Osteoblast (primary cell): ENCODE measurements at regions not wholly inside any gene's neighbourhood (a gene's known extent, or its start where the extent isn't known, plus 50 kb on each side); places are given as distances from the start of the nearest gene placed in this dataset.
"Not testable (repeated sequence)": the region's sequence is repeated elsewhere in the genome, so short reads cannot be mapped to it uniquely, and the experiment has no call there.

Source experiments
- DNase-seq: peaks from one replicate; pipeline ENCODE4 v3.0.0; 2011; ENCODE audit warnings: low spot score, mixed read lengths; ENCODE audit not compliant: insufficient read length; ENCODE audit errors: missing footprints
- H2AFZ ChIP-seq: 2 replicates; pipeline ENCODE4 v1.6.0; 2011; ENCODE audit warnings: mild to moderate bottlenecking, low read length
- H3K27ac ChIP-seq: 2 replicates; pipeline ENCODE4 v1.5.1; 2011; ENCODE audit warnings: mild to moderate bottlenecking, low read depth, low read length, moderate library complexity
- H3K27me3 ChIP-seq: 2 replicates; pipeline ENCODE4 v1.6.0; 2012; ENCODE audit warnings: mild to moderate bottlenecking, control low read depth, inconsistent platforms, low read length, moderate library complexity; ENCODE audit not compliant: insufficient read depth
- H3K36me3 ChIP-seq: 2 replicates; pipeline ENCODE4 v1.5.1; 2011; ENCODE audit warnings: mild to moderate bottlenecking, low read length, control low read depth, moderate library complexity; ENCODE audit not compliant: insufficient read depth
- H3K4me1 ChIP-seq: 2 replicates; pipeline ENCODE4 v1.5.1; 2011; ENCODE audit warnings: mild to moderate bottlenecking, low read length, control low read depth, moderate library complexity; ENCODE audit not compliant: insufficient read depth
- H3K4me2 ChIP-seq: 2 replicates; pipeline ENCODE4 v1.6.0; 2011; ENCODE audit warnings: mild to moderate bottlenecking, low read length; ENCODE audit not compliant: insufficient read depth
- H3K4me3 ChIP-seq: fragments of 200-600 bp; sonication (generic); 3 replicates; pipeline ENCODE4 v1.5.1; 2012; ENCODE audit warnings: mild to moderate bottlenecking, low read length, inconsistent platforms; ENCODE audit not compliant: insufficient read depth
- H3K79me2 ChIP-seq: 2 replicates; pipeline ENCODE4 v1.6.0; 2012; ENCODE audit warnings: mild to moderate bottlenecking, low read length, control low read depth, inconsistent platforms; ENCODE audit not compliant: insufficient read depth
- H3K9me3 ChIP-seq: 2 replicates; pipeline ENCODE4 v1.5.1; 2011; ENCODE audit warnings: low read depth, low read length, control low read depth
- H4K20me1 ChIP-seq: 2 replicates; pipeline ENCODE4 v1.6.0; 2012; ENCODE audit warnings: mild to moderate bottlenecking, low read length, control low read depth; ENCODE audit not compliant: insufficient read depth
- TF ChIP-seq, protein P1 (sequence below): IDR thresholded peaks from 2 replicates; pipeline ENCODE4 v1.5.1; 2011; ENCODE audit warnings: mild to moderate bottlenecking, low read depth, low read length, moderate library complexity; ENCODE audit errors: extremely low read depth

DNA sequence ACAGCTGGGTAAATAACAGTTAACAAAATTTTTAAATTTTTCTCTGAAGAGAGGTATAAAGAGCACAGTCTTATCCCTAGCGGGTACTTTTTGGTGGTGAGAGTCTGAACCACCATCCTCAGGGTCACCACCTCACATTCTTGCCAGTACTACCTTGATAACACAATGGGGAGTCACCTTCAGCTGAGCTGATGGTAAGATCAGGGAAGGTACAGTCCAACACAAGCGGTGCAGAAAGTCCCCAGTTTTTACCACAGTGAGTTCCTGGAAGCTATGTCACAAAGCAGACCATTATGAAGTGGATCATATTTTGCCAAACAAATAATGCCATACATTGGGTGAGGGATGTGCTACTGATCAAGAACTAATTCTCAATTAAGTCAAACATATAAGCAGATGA is 176.9 kb downstream of the FASLG start:
- Histone ChIP-seq H2AFZ (no peak overlapping the region), H3K4me3 (no peak overlapping the region), H4K20me1 (no peaks in the 10 kb centered on the region), H3K4me2 (no peak overlapping the region), H3K27ac (no peak overlapping the region), H3K4me1 (peaks cover 7% of the 10 kb centered on the region), H3K79me2 (no peaks in the 10 kb centered on the region), H3K36me3 (no peaks in the 10 kb centered on the region), H3K27me3 (no peaks in the 10 kb centered on the region), H3K9me3 (no peaks in the 10 kb centered on the region)
- TF ChIP-seq, protein P1, sequence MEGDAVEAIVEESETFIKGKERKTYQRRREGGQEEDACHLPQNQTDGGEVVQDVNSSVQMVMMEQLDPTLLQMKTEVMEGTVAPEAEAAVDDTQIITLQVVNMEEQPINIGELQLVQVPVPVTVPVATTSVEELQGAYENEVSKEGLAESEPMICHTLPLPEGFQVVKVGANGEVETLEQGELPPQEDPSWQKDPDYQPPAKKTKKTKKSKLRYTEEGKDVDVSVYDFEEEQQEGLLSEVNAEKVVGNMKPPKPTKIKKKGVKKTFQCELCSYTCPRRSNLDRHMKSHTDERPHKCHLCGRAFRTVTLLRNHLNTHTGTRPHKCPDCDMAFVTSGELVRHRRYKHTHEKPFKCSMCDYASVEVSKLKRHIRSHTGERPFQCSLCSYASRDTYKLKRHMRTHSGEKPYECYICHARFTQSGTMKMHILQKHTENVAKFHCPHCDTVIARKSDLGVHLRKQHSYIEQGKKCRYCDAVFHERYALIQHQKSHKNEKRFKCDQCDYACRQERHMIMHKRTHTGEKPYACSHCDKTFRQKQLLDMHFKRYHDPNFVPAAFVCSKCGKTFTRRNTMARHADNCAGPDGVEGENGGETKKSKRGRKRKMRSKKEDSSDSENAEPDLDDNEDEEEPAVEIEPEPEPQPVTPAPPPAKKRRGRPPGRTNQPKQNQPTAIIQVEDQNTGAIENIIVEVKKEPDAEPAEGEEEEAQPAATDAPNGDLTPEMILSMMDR: no peak
- DNase-seq: no peak

DNA sequence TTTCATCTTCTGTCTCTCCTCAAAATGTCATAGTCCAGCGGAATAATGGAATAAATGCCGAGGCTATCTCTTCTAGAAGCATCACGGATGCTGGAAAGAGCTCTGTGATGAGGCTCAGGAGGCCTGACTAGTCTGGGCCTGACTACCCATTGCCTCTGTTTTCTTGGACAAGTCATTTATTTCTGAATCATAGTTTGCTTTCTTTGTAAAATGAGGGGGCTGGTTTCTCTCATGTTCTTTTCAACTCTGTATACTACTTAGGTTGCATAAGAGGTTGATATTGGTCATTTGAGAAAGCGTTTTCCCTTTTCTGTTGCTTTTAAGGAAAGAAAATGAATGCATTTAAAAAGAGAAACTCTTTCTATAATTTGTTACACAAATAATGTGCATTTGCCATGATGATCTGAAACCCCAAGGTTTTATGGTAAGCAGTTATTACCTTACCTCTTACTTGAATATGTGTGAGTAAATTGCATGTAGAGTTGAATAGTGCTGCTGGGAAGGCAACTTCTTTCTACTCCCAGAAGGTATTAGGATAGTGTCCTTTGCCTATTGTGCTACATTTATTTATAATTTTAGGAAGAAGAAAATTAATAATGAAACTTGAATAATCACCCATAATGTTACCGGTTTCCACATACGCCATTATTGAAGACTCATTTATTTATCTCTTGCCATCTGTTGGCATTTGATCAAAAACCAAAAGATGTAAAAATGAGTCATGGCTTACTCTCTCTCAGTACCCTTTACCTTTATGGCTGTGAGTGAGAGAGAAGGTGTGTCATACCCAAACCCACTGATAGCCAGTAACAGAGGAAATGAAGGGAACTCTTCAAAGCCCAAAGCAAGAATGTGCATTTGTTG is 179.1 kb downstream of the FASLG start:
- Histone ChIP-seq H3K4me2 (no peak overlapping the region), H3K36me3 (no peaks in the 10 kb centered on the region), H4K20me1 (no peaks in the 10 kb centered on the region), H3K4me3 (no peak overlapping the region), H3K27me3 (no peaks in the 10 kb centered on the region), H3K79me2 (no peaks in the 10 kb centered on the region), H3K27ac (no peak overlapping the region), H2AFZ (no peak overlapping the region), H3K9me3 (no peaks in the 10 kb centered on the region), H3K4me1 (peaks cover 7% of the 10 kb centered on the region)
- TF ChIP-seq, protein P1: no peak
- DNase-seq: peak; percentile 57

DNA sequence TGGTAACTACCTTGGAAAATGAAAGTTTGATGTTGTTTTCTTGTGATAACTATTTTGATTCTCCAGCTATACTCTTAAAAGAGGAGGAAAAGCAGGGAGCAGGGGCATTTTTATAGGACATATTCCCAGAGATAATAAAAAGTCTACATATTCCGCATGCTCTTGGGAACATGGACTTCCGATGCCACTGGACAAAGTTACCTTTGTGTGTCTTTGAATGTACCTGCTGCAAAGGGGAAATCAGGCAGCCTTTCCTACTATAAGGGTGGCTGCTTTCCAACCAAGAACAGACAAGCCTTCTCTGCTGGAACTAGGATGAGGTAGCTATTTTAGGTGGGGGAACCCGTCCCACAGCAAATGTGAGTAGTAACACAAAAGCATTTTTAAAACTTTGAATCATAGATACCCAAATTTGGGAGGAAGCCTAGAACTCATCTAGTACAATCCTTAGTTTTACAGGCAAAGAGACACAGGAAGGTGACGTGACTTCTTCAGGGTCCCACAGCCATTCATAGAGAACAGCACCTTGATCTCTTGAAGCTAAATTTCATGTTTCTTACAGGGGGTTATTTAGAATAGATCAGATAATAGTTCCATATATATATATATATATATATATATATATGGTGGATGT is 179.9 kb downstream of the FASLG start:
- Histone ChIP-seq H2AFZ (no peak overlapping the region), H3K9me3 (no peaks in the 10 kb centered on the region), H3K4me1 (peaks cover 7% of the 10 kb centered on the region), H3K4me3 (no peak overlapping the region), H3K36me3 (no peaks in the 10 kb centered on the region), H3K27ac (no peak overlapping the region), H3K79me2 (no peaks in the 10 kb centered on the region), H3K4me2 (no peak overlapping the region), H4K20me1 (no peaks in the 10 kb centered on the region), H3K27me3 (no peaks in the 10 kb centered on the region)
- DNase-seq: no peak
- TF ChIP-seq, protein P1: no peak

DNA sequence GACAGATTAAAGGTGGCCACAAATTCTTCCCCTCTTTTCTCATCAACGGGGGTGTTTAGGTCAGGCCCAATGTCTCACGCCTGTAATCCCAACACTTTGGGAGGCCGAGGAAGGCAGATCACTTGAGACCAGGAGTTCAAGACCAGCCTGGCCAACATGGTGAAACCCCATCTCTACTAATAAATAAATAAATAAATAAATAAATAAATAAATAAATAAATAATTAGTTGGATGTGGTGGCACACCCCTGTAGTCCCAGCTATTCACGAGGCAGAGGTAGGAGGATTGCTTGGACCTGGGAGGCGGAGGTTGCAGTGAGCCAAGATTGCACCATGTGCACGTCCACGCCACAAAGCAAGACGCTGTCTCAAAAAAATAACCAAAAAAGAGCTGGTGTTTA is 180.7 kb downstream of the FASLG start:
- not testable (repeated sequence) for H2AFZ ChIP-seq, H3K79me2 ChIP-seq, H3K4me3 ChIP-seq, DNase-seq, H4K20me1 ChIP-seq, H3K27me3 ChIP-seq, H3K4me2 ChIP-seq, H3K9me3 ChIP-seq, H3K27ac ChIP-seq, H3K4me1 ChIP-seq, H3K36me3 ChIP-seq
